ENCODE measurements at regions not wholly inside any gene's neighbourhood (a gene's known extent, or its start where the extent isn't known, plus 50 kb on each side); places are given as distances from the start of the nearest gene placed in this dataset.

DNA sequence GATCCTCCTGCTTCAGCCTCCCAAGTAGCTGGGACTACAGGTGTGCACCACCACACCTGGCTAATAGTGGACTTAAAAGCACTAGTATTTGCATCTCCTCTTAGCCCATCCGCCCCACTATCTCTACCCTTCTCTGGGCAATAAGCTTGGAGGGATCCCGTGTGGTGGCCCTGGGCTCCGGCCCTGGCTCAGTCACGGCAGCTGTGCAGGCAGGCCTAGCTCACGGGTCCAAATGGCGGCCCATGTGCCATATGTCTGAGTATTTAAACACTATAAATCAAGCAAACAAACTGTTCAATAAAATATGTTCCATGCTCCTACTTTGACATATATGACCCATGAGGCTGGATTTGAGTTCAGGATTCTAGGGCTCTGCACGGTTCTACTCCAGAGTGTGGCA, 118.4 kb downstream of the BANF2 start (continued):
- TF ChIP-seq, protein P1, sequence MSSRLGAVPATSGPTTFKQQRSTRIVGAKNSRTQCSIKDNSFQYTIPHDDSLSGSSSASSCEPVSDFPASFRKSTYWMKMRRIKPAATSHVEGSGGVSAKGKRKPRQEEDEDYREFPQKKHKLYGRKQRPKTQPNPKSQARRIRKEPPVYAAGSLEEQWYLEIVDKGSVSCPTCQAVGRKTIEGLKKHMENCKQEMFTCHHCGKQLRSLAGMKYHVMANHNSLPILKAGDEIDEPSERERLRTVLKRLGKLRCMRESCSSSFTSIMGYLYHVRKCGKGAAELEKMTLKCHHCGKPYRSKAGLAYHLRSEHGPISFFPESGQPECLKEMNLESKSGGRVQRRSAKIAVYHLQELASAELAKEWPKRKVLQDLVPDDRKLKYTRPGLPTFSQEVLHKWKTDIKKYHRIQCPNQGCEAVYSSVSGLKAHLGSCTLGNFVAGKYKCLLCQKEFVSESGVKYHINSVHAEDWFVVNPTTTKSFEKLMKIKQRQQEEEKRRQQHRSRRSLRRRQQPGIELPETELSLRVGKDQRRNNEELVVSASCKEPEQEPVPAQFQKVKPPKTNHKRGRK (CRISPR knock-in tag; IDR thresholded peaks at IDR 0.05): no peak
- TF ChIP-seq SRSF9 (IDR thresholded peaks at IDR 0.05; ENCODE audit: borderline replicate concordance, insufficient read depth, low read depth, low read length, poor library complexity, severe bottlenecking) (no peak), GABPB1 (CRISPR knock-in tag; IDR thresholded peaks at IDR 0.05) (no peak), KDM2A (CRISPR knock-in tag; IDR thresholded peaks at IDR 0.05; ENCODE audit: borderline replicate concordance, low read depth) (no peak), MIXL1 (CRISPR knock-in tag; IDR thresholded peaks at IDR 0.05) (no peak), PHB2 (IDR thresholded peaks at IDR 0.05; ENCODE audit: partially characterized antibody) (no peak), NFIC (IDR thresholded peaks at IDR 0.05; ENCODE audit: low read length) (no peak)

DNA sequence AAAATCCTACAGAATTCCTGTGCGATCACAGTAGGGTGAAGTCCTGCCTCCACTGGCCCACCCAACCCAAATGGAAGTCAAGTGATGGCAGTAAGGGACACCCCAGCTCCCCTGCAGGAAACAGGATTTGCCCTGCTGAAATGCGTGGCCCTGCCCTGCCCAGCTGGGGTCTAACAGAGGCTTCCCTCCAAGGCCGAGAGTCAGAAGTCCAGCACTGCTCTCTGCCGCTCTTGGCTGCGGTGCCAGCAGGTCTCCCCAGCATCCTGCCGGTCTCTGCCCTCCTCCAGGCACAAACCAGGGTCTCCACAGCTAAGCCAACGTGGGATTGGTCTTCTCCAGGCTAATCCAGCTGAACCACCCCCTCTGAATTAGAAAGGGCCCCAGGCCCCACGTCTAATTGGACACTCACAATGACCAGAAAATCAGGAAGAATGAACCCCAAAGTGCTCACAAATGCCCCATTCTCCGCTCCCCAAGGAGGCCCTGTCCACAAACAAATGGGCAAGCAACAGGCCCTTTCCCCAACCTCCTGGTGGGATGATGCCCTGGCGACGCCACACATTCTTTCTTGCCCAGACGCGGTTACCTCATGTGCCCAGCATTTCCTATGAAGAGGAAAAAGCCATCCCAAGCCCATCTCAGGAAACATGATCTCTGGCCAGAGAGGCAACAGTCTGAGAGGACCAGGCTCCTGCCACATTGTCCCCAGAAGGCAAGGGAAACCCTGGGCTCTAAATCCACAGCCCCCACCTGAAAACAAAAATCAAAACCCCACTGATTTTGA, 117.2 kb downstream of the BANF2 start:
- Histone ChIP-seq H3K27ac (ENCODE audit: extremely low read length, insufficient read depth, low read length) (no peak overlapping the region), H3K9me3 (ENCODE audit: low read length) (0 out of 2 replicates have a peak, but pooled peaks cover 6% of the 10 kb centered on the region), H3K4me1 (ENCODE audit: insufficient read depth, low read length) (peaks cover 45% of the 10 kb centered on the region), H4K20me1 (ENCODE audit: insufficient read depth, low read length) (no peaks in the 10 kb centered on the region), H3K79me2 (ENCODE audit: insufficient read depth, low read length) (no peaks in the 10 kb centered on the region), H3K4me3 (replicated peaks in 1 of 3; ENCODE audit: insufficient read depth in 1 of 3, low read depth in 2 of 3, low read length in 3 of 3) (no peak overlapping the region), H3K9ac (ENCODE audit: insufficient read depth, low read depth, low read length) (no peak overlapping the region), H3K27me3 (ENCODE audit: control insufficient read depth in 1 of 2, insufficient read depth in 2 of 2, low read length in 2 of 2) (peaks cover 9 to 29% of the 10 kb centered on the region in 2 experiments; a peak in 4 of 5 replicates), H2AFZ (ENCODE audit: low read length) (no peak overlapping the region), H3K4me2 (ENCODE audit: low read depth, low read length) (no peak overlapping the region), H3K36me3 (replicated peaks in 1 of 2; ENCODE audit: control insufficient read depth in 1 of 2, insufficient read depth in 2 of 2, low read length in 2 of 2) (no peaks in the 10 kb centered on the region)
- POLR2A ChIA-PET: no interaction called here
- intact Hi-C loops (cut with micrococcal nuclease; ENCODE audit: unreplicated experiment) (no loop called here), in situ Hi-C loops (cut with HindIII; ENCODE audit: extremely low pct_ligation_motif_present, low pct_unique_long_range_greater_than_20kb) (no loop called here)
- ATAC-seq (peak; percentile 74), DNase-seq (ENCODE audit: low spot score) (no peak), FAIRE-seq (no peak)
- 51% methylated on average over 13 of the region's 13 CpGs for WGBS (ENCODE audit: low lambda C conversion rate)
- no TSS peak for BruUV-seq (replicated peaks)
- CTCF ChIA-PET (ENCODE audit: low intra/inter-chr PET ratio, low total read pairs): no interaction called here
- peak; percentile 70; the same call in 1 of the 2 replicates for TF ChIP-seq HIVEP1 (CRISPR knock-in tag; IDR thresholded peaks at IDR 0.05)
- no peak for TF ChIP-seq ATM (IDR thresholded peaks at IDR 0.05; ENCODE audit: borderline replicate concordance)
- TF ChIP-seq, protein P2, sequence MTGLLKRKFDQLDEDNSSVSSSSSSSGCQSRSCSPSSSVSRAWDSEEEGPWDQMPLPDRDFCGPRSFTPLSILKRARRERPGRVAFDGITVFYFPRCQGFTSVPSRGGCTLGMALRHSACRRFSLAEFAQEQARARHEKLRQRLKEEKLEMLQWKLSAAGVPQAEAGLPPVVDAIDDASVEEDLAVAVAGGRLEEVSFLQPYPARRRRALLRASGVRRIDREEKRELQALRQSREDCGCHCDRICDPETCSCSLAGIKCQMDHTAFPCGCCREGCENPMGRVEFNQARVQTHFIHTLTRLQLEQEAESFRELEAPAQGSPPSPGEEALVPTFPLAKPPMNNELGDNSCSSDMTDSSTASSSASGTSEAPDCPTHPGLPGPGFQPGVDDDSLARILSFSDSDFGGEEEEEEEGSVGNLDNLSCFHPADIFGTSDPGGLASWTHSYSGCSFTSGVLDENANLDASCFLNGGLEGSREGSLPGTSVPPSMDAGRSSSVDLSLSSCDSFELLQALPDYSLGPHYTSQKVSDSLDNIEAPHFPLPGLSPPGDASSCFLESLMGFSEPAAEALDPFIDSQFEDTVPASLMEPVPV (CRISPR knock-in tag; IDR thresholded peaks at IDR 0.05): no peak
- TF ChIP-seq, protein P3, sequence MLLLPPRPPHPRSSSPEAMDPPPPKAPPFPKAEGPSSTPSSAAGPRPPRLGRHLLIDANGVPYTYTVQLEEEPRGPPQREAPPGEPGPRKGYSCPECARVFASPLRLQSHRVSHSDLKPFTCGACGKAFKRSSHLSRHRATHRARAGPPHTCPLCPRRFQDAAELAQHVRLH (CRISPR knock-in tag; IDR thresholded peaks at IDR 0.05; ENCODE audit: borderline replicate concordance, low read depth): 0 out of 2 replicates have a peak, but pooled peaks have one; percentile 25
- 0 out of 2 replicates have a peak, but pooled peaks have one; percentile 40 for TF ChIP-seq HNRNPL (IDR thresholded peaks at IDR 0.05; ENCODE audit: low read depth, low read length)
- TF ChIP-seq, protein P4, sequence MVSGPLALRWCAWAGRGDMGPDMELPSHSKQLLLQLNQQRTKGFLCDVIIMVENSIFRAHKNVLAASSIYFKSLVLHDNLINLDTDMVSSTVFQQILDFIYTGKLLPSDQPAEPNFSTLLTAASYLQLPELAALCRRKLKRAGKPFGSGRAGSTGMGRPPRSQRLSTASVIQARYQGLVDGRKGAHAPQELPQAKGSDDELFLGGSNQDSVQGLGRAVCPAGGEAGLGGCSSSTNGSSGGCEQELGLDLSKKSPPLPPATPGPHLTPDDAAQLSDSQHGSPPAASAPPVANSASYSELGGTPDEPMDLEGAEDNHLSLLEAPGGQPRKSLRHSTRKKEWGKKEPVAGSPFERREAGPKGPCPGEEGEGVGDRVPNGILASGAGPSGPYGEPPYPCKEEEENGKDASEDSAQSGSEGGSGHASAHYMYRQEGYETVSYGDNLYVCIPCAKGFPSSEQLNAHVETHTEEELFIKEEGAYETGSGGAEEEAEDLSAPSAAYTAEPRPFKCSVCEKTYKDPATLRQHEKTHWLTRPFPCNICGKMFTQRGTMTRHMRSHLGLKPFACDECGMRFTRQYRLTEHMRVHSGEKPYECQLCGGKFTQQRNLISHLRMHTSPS (CRISPR knock-in tag; IDR thresholded peaks at IDR 0.05; ENCODE audit: low read depth): peak; percentile 19; the same call in 1 of the 2 replicates
- TF ChIP-seq, protein P5, sequence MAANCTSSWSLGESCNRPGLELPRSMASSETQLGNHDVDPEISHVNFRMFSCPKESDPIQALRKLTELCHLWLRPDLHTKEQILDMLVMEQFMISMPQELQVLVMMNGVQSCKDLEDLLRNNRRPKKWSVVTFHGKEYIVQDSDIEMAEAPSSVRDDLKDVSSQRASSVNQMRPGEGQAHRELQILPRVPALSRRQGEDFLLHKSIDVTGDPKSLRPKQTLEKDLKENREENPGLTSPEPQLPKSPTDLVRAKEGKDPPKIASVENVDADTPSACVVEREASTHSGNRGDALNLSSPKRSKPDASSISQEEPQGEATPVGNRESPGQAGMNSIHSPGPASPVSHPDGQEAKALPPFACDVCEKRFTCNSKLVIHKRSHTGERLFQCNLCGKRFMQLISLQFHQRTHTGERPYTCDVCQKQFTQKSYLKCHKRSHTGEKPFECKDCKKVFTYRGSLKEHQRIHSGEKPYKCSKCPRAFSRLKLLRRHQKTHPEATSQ (CRISPR knock-in tag; IDR thresholded peaks at IDR 0.05; ENCODE audit: borderline replicate concordance): no peak
- no peak for TF ChIP-seq ZNF34 (CRISPR knock-in tag; IDR thresholded peaks at IDR 0.05; ENCODE audit: borderline replicate concordance)
- TF ChIP-seq ZNF251 (CRISPR knock-in tag; IDR thresholded peaks at IDR 0.05): no peak

All from HepG2 (cell line).